ENCODE measurements at regions not wholly inside any gene's neighbourhood (a gene's known extent, or its start where the extent isn't known, plus 50 kb on each side); places are given as distances from the start of the nearest gene placed in this dataset.

- TF ChIP-seq CTCF (IDR thresholded peaks at IDR 0.05) (no peak), POLR2A (IDR thresholded peaks at IDR 0.05) (no peak)
These were observed 268.6 kb downstream of the SLC6A15 start for GRCh38 chr12:84643993-84644392.

All from adrenal gland (tissue), 5 donors.